Coronary artery (tissue), 2 donors: ENCODE measurements at regions not wholly inside any gene's neighbourhood (a gene's known extent, or its start where the extent isn't known, plus 50 kb on each side); places are given as distances from the start of the nearest gene placed in this dataset.

Source experiments
- DNase-seq: peaks from one replicate; pipeline ENCODE4 v3.0.0-alpha.2; 2017; ENCODE audit warnings: low spot score
- H3K27ac ChIP-seq, 2 donors: fragments of 200-600 bp; sonication (generic); one replicate each; pipeline ENCODE4 v1.5.1; 2016 to 2019
- H3K4me3 ChIP-seq: fragments of 200-600 bp; sonication (generic); 2 replicates; pipeline ENCODE4 v1.5.1; 2016; ENCODE audit warnings: mild to moderate bottlenecking, moderate library complexity
- CTCF ChIP-seq: fragments of 200-600 bp; sonication (generic); IDR thresholded peaks from one replicate; pipeline ENCODE4 v1.5.1; 2019; ENCODE audit warnings: antibody characterized with exemption

- Histone ChIP-seq H3K4me3 (no peak overlapping the region), H3K27ac (no peak overlapping the region)
- no peak for DNase-seq
- no peak for TF ChIP-seq CTCF
Measured at GRCh38 chr5:101390151-101390908, 487.2 kb upstream of the ST8SIA4 start.

- no peak for TF ChIP-seq CTCF
- Histone ChIP-seq H3K4me3 (no peak overlapping the region), H3K27ac (no peak overlapping the region)
- no peak for DNase-seq
Measured at GRCh38 chr5:101385276-101385675, 482.2 kb upstream of the ST8SIA4 start.

- H3K27ac ChIP-seq = no peak overlapping the region
- DNase-seq = no peak
- no peak overlapping the region for H3K4me3 ChIP-seq
- no peak for TF ChIP-seq CTCF
Measured at GRCh38 chr5:101370181-101370580, 467.1 kb upstream of the ST8SIA4 start.

- TF ChIP-seq CTCF = no peak
- DNase-seq = no peak
- Histone ChIP-seq H3K27ac (no peak overlapping the region), H3K4me3 (no peak overlapping the region)
Measured at GRCh38 chr5:101364469-101364868, 461.4 kb upstream of the ST8SIA4 start.

- no peak for DNase-seq
- Histone ChIP-seq H3K27ac (no peak overlapping the region), H3K4me3 (no peak overlapping the region)
- no peak for TF ChIP-seq CTCF
Measured at GRCh38 chr5:101362067-101362466, 459.0 kb upstream of the ST8SIA4 start.

GRCh38 chr5:101346906-101347305, 443.8 kb upstream of the ST8SIA4 start:
- DNase-seq = no peak
- Histone ChIP-seq H3K27ac (no peak overlapping the region), H3K4me3 (no peak overlapping the region)
- no peak for TF ChIP-seq CTCF

- no peak for TF ChIP-seq CTCF
- no peak for DNase-seq
- Histone ChIP-seq H3K27ac (no peak overlapping the region), H3K4me3 (no peak overlapping the region)
Measured at GRCh38 chr5:101346447-101346846, 443.4 kb upstream of the ST8SIA4 start.
